Trophoblast cell (in vitro differentiated cells and primary cell): ENCODE measurements at regions not wholly inside any gene's neighbourhood (a gene's known extent, or its start where the extent isn't known, plus 50 kb on each side); places are given as distances from the start of the nearest gene placed in this dataset.
"Not testable (repeated sequence)": the region's sequence is repeated elsewhere in the genome, so short reads cannot be mapped to it uniquely, and the experiment has no call there.

Experiments used
- DNase-seq, 2 donors: peaks; one replicate each; pipeline ENCODE4 v3.0.0-alpha.2; 2016
- H2AFZ ChIP-seq: 2 replicates; pipeline ENCODE4 v1.6.1; 2013; ENCODE audit warnings: low read length, moderate library complexity, mild to moderate bottlenecking; ENCODE audit not compliant: insufficient read depth, poor library complexity
- H2AK5ac ChIP-seq: 2 replicates; pipeline ENCODE4 v1.6.1; 2013; ENCODE audit warnings: mild to moderate bottlenecking, low read length
- H2BK120ac ChIP-seq: 2 replicates; pipeline ENCODE4 v1.6.1; 2013; ENCODE audit warnings: low read length, mild to moderate bottlenecking, moderate library complexity; ENCODE audit not compliant: insufficient read depth, poor library complexity
- H2BK12ac ChIP-seq: 2 replicates; pipeline ENCODE4 v1.6.1; 2013; ENCODE audit warnings: mild to moderate bottlenecking, low read length, moderate library complexity
- H2BK5ac ChIP-seq: 2 replicates; pipeline ENCODE4 v1.6.1; 2013; ENCODE audit warnings: low read length, low read depth, moderate library complexity, mild to moderate bottlenecking; ENCODE audit not compliant: poor library complexity
- H3K14ac ChIP-seq: 2 replicates; pipeline ENCODE4 v1.6.1; 2013; ENCODE audit warnings: mild to moderate bottlenecking, low read length
- H3K18ac ChIP-seq: 2 replicates; pipeline ENCODE4 v1.6.1; 2013; ENCODE audit warnings: mild to moderate bottlenecking, low read length
- H3K23ac ChIP-seq: 2 replicates; pipeline ENCODE4 v1.6.1; 2013; ENCODE audit warnings: low read length
- H3K27ac ChIP-seq: 2 replicates; pipeline ENCODE4 v1.5.1; 2013; ENCODE audit warnings: low read depth, mild to moderate bottlenecking, inconsistent platforms, low read length, moderate library complexity
- H3K27me3 ChIP-seq: 2 replicates; pipeline ENCODE4 v1.6.1; 2013; ENCODE audit warnings: inconsistent platforms, mild to moderate bottlenecking, low read length, moderate library complexity; ENCODE audit not compliant: insufficient read depth
- H3K36me3 ChIP-seq, 2 experiments: 1 replicate in 1 of 2; 2 replicates in 1 of 2; pipeline ENCODE4 v1.6.1; 2013; ENCODE audit warnings: low read length in 2 of 2, mild to moderate bottlenecking in 2 of 2, moderate library complexity in 1 of 2; ENCODE audit not compliant: insufficient read depth in 2 of 2, control insufficient read depth in 1 of 2
- H3K4ac ChIP-seq: 2 replicates; pipeline ENCODE4 v1.6.1; 2013; ENCODE audit warnings: low read depth, mild to moderate bottlenecking, low read length, moderate library complexity
- H3K4me1 ChIP-seq, 2 experiments: 1 replicate in 1 of 2; 2 replicates in 1 of 2; pipeline ENCODE4 v1.6.1; 2013; ENCODE audit warnings: low read length in 2 of 2, mild to moderate bottlenecking in 2 of 2, moderate library complexity in 1 of 2; ENCODE audit not compliant: insufficient read depth in 2 of 2, control insufficient read depth in 1 of 2
- H3K4me2 ChIP-seq: 2 replicates; pipeline ENCODE4 v1.6.1; 2013; ENCODE audit warnings: inconsistent platforms, mild to moderate bottlenecking, low read length, moderate library complexity
- H3K4me3 ChIP-seq: 2 replicates; pipeline ENCODE4 v1.5.1; 2013; ENCODE audit warnings: mild to moderate bottlenecking, low read depth, low read length, inconsistent platforms
- H3K79me1 ChIP-seq: one replicate; pipeline ENCODE4 v1.6.1; 2013; ENCODE audit warnings: low read length
- H3K79me2 ChIP-seq: 2 replicates; pipeline ENCODE4 v1.6.1; 2013; ENCODE audit warnings: low read length, mild to moderate bottlenecking; ENCODE audit not compliant: control insufficient read depth, insufficient read depth, poor library complexity
- H3K9ac ChIP-seq: 2 replicates; pipeline ENCODE4 v1.6.1; 2013; ENCODE audit warnings: mild to moderate bottlenecking, low read length
- H3K9me3 ChIP-seq: 2 replicates; pipeline ENCODE4 v1.6.1; 2013; ENCODE audit warnings: low read depth, mild to moderate bottlenecking, control low read depth, inconsistent platforms, low read length; ENCODE audit not compliant: insufficient read depth
- H4K12ac ChIP-seq: 2 replicates; pipeline ENCODE4 v1.6.1; 2013; ENCODE audit warnings: low read depth, mild to moderate bottlenecking, low read length, moderate library complexity
- H4K8ac ChIP-seq: 2 replicates; pipeline ENCODE4 v1.6.1; 2013; ENCODE audit warnings: low read depth, mild to moderate bottlenecking, low read length, moderate library complexity
- H4K91ac ChIP-seq: one replicate; pipeline ENCODE4 v1.6.1; 2013; ENCODE audit warnings: low read depth, mild to moderate bottlenecking, low read length, moderate library complexity
- whole genome bisulfite sequencing: extraction: QIAGEN DNeasy Blood & Tissue Kit; methylation state at CpG from one replicate; pipeline ENCODE4 v1.1.7; 2013; ENCODE audit warnings: missing lambda C conversion rate; ENCODE audit not compliant: insufficient read length, insufficient coverage; ENCODE audit errors: extremely low coverage; 5-methylcytosine and 5-hydroxymethylcytosine counted together

DNA sequence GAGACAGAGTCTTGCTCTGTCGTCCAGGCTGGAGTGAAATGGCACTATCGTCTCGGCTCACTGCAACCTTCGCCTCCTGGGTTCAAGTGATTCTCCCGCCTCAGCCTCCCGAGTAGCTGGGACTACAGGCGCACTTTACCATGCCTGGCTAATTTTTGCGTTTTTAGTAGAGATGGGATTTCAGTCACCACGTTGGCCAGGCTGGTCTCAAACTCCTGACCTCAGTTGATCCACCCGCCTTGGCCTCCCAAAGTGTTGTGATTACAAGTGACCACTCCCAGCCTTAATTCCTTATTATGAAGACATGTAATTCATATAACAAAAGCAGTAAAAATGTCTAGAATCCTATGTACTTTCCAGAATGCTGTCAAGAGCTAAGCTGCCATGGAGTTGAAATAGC, 434.5 kb upstream of the ZNG1F start:
- not testable (repeated sequence) for H3K36me3 ChIP-seq, H2AK5ac ChIP-seq, H3K14ac ChIP-seq, H3K27ac ChIP-seq, H3K23ac ChIP-seq, H3K79me1 ChIP-seq, H3K4ac ChIP-seq, H3K4me2 ChIP-seq, H4K91ac ChIP-seq, H2BK12ac ChIP-seq, H3K4me3 ChIP-seq, H2AFZ ChIP-seq, H3K4me1 ChIP-seq, H2BK120ac ChIP-seq, H2BK5ac ChIP-seq, DNase-seq, H3K79me2 ChIP-seq, H3K9me3 ChIP-seq, H3K18ac ChIP-seq, H3K27me3 ChIP-seq, H3K9ac ChIP-seq, H4K8ac ChIP-seq, H4K12ac ChIP-seq
- WGBS = no CpG with 5 or more reads among the region's 10 CpGs

DNA sequence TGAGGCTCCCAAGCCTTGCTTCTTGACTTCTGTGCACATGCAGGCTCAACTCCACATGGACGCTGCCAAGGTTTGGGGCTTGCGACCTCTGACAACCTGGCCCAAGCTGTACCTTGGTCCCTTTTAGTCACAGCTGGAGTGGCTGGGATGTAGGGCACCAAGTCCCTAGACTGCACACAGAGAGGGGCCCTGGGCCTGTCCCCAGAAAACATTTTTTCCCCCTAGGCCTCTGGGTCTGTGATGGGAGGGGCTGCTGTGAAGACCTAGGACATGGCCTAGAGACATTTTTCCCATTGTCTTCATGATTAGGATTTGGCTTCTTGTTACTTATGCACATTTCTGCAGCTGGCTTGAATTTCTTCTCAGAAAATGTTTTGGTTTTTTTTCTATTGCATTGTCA, 430.1 kb upstream of the ZNG1F start:
- H3K79me1 ChIP-seq, H3K4me1 ChIP-seq, H3K27ac ChIP-seq, H2BK120ac ChIP-seq, H4K91ac ChIP-seq, H3K9ac ChIP-seq, H3K4me2 ChIP-seq, H3K23ac ChIP-seq, H3K4ac ChIP-seq, H4K8ac ChIP-seq, H3K79me2 ChIP-seq, DNase-seq, H3K9me3 ChIP-seq, H2AFZ ChIP-seq, H2BK5ac ChIP-seq, H4K12ac ChIP-seq, H2AK5ac ChIP-seq, H3K18ac ChIP-seq, H2BK12ac ChIP-seq, H3K27me3 ChIP-seq, H3K36me3 ChIP-seq, H3K4me3 ChIP-seq, H3K14ac ChIP-seq: not testable (repeated sequence)
- WGBS = no CpG with 5 or more reads among the region's 2 CpGs

DNA sequence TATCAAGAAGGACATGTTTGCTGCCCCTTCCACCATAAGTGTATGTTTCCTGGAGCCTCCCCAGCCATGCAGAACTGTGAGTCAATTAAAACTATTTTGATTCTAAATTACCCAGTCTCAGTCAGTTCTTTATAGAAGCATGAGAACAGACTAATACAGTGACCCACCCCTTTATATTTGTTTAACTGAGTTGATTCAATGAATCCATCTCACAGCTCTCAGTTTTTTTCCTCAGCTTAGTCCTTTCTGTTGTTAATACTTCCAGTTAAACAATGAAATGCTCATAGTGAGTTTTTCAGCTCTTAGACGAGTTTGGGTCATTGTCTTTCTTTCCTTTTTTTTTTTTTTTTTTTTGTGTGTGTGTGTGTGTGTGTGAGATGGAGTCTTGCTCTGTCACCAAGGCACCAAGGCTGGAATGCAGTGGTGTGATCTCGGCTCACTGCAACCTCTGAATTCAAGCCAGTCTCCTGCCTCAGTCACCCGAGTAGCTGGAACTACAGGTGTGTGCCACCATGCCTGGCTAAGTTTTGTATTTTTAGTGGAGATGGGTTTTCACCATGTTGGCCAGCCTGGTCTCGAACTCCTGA, 417.9 kb upstream of the ZNG1F start:
- not testable (repeated sequence) for H3K9me3 ChIP-seq, H3K4me1 ChIP-seq, H3K4me2 ChIP-seq, H3K79me2 ChIP-seq, H4K12ac ChIP-seq, H4K8ac ChIP-seq, H3K27me3 ChIP-seq, H3K4me3 ChIP-seq, H3K14ac ChIP-seq, H2BK12ac ChIP-seq, H2AK5ac ChIP-seq, H3K4ac ChIP-seq, H3K9ac ChIP-seq, H2BK120ac ChIP-seq, H2AFZ ChIP-seq, H4K91ac ChIP-seq, H3K36me3 ChIP-seq, H3K18ac ChIP-seq, H2BK5ac ChIP-seq, H3K27ac ChIP-seq, H3K23ac ChIP-seq, DNase-seq, H3K79me1 ChIP-seq
- WGBS = no CpG with 5 or more reads among the region's 4 CpGs

DNA sequence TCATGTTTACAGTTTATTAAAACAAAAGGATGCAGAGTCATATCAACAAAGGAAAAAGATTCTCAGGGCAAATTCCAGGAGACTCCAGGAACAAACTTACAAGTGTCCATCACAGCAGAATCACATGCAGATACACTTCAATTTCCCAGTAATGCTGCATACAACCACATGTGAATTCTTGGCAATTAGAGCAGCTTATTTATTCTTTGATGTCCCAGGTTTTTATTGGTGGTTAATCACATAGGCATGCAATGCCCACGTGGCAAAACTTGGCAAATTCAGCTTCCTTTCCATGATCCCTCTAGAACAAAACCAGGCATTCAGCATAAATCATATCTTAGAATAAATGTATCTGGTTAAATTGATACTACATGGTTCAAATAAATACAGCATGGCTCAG, 376.5 kb upstream of the ZNG1F start:
- not testable (repeated sequence) for H3K79me2 ChIP-seq, H3K4me1 ChIP-seq, H3K9me3 ChIP-seq, H3K4me3 ChIP-seq, H3K27ac ChIP-seq, H3K23ac ChIP-seq, H3K27me3 ChIP-seq, H2BK120ac ChIP-seq, H3K4me2 ChIP-seq, H4K12ac ChIP-seq, H3K14ac ChIP-seq, H3K4ac ChIP-seq, DNase-seq, H2BK12ac ChIP-seq, H4K91ac ChIP-seq, H2AK5ac ChIP-seq, H3K18ac ChIP-seq, H3K79me1 ChIP-seq, H3K9ac ChIP-seq, H3K36me3 ChIP-seq, H2BK5ac ChIP-seq, H4K8ac ChIP-seq, H2AFZ ChIP-seq
- WGBS = no CpG with 5 or more reads among the region's 1 CpG
